NT2/D1 (cell line): ENCODE measurements at regions not wholly inside any gene's neighbourhood (a gene's known extent, or its start where the extent isn't known, plus 50 kb on each side); places are given as distances from the start of the nearest gene placed in this dataset.

Experiments
- SUZ12 ChIP-seq: IDR thresholded peaks from 2 replicates; pipeline ENCODE4 v1.6.1; 2011; ENCODE audit not compliant: insufficient read length, insufficient read depth; ENCODE audit errors: extremely low read depth
- YY1 ChIP-seq: IDR thresholded peaks from 2 replicates; pipeline ENCODE4 v1.6.1; 2011; ENCODE audit not compliant: insufficient read length, insufficient read depth
- ZNF274 ChIP-seq: IDR thresholded peaks from 2 replicates; pipeline ENCODE4 v1.6.1; 2011; ENCODE audit warnings: mild to moderate bottlenecking, low read depth, low read length

DNA sequence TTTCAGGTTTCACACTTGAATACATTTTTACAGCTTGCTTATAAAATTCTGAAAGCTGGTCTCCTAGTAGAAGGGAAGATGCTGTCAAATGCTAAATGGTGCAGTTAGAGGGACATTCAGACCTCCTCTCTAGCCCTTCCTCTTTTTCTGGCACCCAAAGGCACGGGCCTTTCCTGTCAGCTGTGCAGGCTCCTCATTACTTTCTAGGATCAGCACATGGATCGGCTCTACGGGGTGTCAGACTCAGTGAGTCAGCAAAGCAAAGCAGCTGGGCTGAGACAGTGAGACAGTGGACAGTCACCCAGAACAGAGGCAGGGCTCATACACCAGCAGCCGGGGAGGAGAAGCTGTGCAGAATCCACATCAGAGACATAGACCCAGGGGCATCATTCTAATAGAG lies 80.0 kb upstream of the TNC start:
- TF ChIP-seq YY1: no peak
- TF ChIP-seq SUZ12: no peak
- TF ChIP-seq ZNF274: no peak
